ENCODE measurements at regions not wholly inside any gene's neighbourhood (a gene's known extent, or its start where the extent isn't known, plus 50 kb on each side); places are given as distances from the start of the nearest gene placed in this dataset.

DNA sequence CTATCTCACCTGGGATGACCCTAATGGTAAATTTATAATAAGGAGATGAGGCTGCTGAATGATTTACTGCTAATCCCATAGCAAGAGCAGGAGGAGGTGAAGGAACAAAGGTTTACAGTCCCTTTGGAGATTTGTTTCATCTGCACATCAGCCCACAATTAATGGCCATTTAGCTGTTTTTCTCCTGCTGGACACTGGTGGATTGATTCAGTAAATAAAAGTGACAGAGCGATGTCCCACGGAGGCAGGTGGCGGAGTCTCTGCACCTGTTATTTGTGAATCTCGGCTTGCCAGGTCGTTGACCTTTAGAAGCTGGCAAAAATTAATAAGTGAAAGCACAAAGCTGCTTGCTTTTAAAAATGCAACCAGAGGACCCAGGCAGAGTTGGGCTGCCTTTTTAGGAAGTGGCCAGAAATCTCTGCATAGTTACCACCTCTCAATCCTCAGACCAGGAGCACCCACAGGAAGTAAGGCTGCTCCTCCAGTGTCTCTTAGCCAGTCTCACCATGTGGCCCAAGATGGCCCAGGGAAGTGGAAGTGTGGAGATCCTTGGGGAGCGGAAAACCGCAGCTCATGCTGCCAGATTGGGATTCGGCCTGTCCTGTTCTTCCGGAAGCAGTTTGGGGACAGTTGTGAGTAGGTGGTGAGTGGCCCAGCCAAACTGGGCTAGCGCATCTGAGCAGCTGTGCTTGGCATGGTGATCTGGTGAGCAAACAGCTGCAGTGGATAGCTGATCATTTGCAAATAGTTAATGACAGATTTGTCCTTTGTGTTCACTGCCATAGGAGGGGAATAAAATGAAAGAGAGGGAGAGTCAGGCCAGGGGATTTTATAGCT lies 1005.7 kb upstream of the PIK3C3 start (continued):
- TF ChIP-seq, protein P1, sequence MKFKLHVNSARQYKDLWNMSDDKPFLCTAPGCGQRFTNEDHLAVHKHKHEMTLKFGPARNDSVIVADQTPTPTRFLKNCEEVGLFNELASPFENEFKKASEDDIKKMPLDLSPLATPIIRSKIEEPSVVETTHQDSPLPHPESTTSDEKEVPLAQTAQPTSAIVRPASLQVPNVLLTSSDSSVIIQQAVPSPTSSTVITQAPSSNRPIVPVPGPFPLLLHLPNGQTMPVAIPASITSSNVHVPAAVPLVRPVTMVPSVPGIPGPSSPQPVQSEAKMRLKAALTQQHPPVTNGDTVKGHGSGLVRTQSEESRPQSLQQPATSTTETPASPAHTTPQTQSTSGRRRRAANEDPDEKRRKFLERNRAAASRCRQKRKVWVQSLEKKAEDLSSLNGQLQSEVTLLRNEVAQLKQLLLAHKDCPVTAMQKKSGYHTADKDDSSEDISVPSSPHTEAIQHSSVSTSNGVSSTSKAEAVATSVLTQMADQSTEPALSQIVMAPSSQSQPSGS (IDR thresholded peaks at IDR 0.05; ENCODE audit: low read length): no peak
- TF ChIP-seq NANOG (IDR thresholded peaks at IDR 0.05; ENCODE audit: insufficient read depth, low read depth, low read length, poor library complexity, severe bottlenecking): no peak
- TF ChIP-seq GTF2F1 (IDR thresholded peaks at IDR 0.05; ENCODE audit: borderline replicate concordance, low read depth, low read length): no peak
- TF ChIP-seq POLR2AphosphoS5 (IDR thresholded peaks at IDR 0.05; ENCODE audit: low read depth, low read length): no peak
- TF ChIP-seq, protein P2, sequence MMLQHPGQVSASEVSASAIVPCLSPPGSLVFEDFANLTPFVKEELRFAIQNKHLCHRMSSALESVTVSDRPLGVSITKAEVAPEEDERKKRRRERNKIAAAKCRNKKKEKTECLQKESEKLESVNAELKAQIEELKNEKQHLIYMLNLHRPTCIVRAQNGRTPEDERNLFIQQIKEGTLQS (IDR thresholded peaks at IDR 0.05; ENCODE audit: insufficient read depth, low read depth, low read length): no peak

Data from H1 (cell line).